Vagina (tissue), 2 donors: ENCODE measurements at regions not wholly inside any gene's neighbourhood (a gene's known extent, or its start where the extent isn't known, plus 50 kb on each side); places are given as distances from the start of the nearest gene placed in this dataset.

Source experiments
- POLR2A ChIP-seq, 2 donors: fragments of 450-650 bp; IDR thresholded peaks; one replicate each; pipeline ENCODE4 v1.6.1; 2017; ENCODE audit warnings: antibody characterized with exemption in 2 of 2, mild to moderate bottlenecking in 2 of 2, moderate library complexity in 2 of 2
- TF ChIP-seq, protein P1 (sequence below), 3 experiments: fragments of 450-650 bp in 2 of 3; fragments of 200-600 bp in 1 of 3; sonication (generic) in 1 of 3; IDR thresholded peaks; one replicate each; pipeline ENCODE4 v1.5.1; 2017 to 2019; ENCODE audit warnings: antibody characterized with exemption in 3 of 3, mild to moderate bottlenecking in 2 of 3, moderate library complexity in 2 of 3

DNA sequence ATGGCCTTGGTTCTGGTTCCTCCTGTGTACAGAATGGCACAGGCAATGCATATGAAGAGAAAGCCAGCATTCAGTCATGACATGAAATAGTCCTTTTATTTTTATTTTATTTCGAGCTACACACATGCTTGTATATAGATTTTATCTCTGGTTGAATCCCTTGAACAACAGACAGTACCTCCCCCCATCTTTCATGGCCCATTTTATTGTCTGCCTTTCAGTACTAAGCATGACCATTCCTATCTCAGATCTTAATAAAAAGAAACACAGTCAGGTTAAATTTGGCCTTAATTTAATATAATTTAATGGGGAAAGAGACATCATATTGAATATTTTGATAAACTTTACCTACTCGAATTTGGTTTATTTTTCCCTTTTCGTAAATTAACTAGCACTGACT, 76.4 kb upstream of the VANGL1 start:
- TF ChIP-seq, protein P1, sequence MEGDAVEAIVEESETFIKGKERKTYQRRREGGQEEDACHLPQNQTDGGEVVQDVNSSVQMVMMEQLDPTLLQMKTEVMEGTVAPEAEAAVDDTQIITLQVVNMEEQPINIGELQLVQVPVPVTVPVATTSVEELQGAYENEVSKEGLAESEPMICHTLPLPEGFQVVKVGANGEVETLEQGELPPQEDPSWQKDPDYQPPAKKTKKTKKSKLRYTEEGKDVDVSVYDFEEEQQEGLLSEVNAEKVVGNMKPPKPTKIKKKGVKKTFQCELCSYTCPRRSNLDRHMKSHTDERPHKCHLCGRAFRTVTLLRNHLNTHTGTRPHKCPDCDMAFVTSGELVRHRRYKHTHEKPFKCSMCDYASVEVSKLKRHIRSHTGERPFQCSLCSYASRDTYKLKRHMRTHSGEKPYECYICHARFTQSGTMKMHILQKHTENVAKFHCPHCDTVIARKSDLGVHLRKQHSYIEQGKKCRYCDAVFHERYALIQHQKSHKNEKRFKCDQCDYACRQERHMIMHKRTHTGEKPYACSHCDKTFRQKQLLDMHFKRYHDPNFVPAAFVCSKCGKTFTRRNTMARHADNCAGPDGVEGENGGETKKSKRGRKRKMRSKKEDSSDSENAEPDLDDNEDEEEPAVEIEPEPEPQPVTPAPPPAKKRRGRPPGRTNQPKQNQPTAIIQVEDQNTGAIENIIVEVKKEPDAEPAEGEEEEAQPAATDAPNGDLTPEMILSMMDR (IDR thresholded peaks at IDR 0.05) = no peak
- TF ChIP-seq POLR2A (IDR thresholded peaks at IDR 0.05) = no peak
